ENCODE measurements at regions not wholly inside any gene's neighbourhood (a gene's known extent, or its start where the extent isn't known, plus 50 kb on each side); places are given as distances from the start of the nearest gene placed in this dataset.
"Not testable (repeated sequence)": the region's sequence is repeated elsewhere in the genome, so short reads cannot be mapped to it uniquely, and the experiment has no call there.

DNA sequence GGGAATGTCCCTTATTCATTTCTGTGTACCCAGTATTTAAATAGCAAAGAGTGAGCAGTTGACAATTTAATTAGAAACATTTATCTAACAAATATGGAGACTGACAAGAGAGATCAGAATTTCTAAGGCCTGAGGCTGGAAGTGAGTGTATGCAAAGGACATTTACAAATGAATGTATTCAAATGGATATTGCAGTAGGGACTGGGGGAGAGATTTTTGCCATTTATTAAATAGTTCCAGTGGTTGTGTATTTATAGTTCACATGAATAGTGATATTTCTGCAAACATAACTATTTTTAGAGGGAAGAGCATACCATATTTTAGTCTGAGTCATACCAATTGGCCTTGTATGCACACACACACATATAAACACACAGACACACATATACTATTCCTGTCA, 592.4 kb downstream of the GLUD2 start:
- no peak for DNase-seq (ENCODE audit: low spot score)

DNA sequence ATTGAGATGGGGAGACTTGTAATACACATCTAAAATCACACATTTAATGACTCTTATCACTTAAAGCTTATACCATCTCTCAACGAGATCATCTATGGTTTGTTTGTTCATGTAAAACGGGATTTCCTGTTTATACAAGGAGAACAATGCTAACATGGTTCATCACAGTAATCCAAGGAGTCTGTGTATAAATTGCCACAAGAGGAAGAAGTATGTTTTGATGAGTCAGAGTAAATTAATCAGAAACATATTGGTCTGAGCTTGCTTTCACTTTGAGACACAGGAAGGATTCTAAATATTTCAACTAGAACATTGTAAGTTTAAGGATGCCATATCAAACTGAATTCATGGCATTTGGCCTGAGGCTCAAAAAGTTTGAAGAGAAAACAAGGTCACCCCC, 594.1 kb downstream of the GLUD2 start:
- no peak for DNase-seq (ENCODE audit: low spot score)

DNA sequence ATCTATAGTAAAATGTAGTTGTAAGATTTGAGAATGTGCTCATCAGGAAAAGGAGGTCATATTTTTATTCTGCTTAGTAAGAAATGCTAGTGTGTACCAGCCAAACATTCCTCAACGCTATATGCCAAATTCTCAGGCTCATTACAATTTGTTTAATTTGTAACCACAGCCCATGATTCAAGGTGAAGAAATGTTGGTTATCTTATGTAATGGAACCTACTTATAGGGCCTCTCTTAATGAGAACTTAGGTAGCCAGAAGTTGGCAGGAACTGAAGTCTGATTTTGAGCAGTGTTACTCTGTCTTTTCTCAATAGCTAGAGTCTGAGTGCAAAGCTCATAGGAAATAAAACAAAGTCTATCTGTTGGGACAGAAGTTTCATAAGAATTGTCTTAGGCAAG, 595.0 kb downstream of the GLUD2 start:
- no peak for DNase-seq (ENCODE audit: low spot score)

DNA sequence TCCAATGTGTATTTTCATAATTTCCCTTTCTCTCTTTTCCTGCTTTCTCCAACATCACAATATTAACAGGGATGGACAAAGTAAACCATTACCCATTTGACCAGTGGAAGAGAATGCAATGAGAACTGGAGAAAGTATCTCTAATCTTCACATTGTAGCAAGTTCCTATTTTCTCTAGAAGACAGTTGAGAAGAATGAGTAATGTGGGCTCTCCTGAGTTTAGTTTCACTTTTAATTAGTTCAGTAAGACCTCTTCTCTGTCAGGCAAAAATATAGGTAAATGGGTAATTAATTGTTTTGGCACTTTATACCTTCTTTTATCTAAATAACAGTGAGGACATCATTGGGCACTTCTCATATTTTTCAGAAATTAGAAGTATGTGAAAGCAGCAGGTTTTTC, 602.0 kb downstream of the GLUD2 start:
- DNase-seq (ENCODE audit: low spot score) = no peak

DNA sequence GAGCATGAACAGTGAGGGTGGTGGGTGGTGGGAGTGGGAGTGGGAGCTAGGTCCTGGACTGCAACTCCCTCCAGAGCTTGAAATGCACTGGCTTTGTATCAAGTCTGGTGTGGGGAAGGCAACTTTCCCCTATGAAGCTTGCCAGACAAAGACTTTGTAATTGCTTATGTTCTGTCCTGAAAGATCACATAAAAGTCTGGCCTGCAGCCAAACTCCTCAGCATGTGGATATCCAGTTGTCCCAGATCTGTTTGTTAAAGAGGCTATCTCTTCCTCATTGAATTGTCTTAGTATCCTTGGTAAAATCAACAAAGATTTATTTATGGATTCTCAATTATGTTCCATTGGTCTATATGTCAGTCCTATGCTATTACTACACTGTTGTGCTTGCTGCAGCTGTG, 607.9 kb downstream of the GLUD2 start:
- no peak for DNase-seq (ENCODE audit: low spot score)

DNA sequence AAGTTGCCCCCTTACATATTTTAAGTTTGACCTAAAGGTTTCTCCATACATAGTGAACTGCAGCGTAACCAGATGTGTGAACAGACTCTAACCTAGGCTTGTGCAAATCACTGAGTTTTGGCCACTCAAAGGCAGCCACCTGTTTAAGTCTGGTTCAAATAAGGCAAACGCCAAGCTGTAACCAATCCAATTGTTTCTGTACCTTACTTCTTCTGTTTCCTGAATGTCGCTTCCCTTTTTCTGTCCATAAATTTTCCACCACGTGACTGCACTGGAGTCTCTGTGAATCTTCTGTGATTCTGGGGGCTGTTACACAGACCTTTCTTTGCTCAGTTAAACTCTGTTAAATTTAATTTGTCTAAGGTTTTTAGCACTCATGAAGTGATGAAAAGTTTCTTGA, 618.8 kb downstream of the GLUD2 start:
- no peak for DNase-seq (ENCODE audit: low spot score)

DNA sequence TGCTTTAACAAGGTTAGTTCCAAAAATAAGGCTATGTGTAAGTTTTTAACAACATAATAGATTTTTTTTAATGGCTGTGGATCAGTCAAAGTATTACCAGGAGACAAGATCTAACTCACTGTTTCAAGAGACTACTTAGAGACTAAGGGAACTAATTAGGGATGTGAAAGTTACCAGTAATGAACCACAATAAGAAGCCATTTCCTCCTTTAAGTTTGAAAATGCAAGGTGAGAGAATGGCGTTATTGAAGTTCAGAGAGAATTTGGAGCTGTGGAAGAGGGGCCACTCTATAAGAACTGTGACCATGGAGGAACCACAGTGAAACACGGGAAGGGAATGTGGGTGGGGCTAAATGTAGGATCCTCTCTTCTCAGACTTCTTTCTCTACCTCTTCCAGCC, 624.2 kb downstream of the GLUD2 start:
- no peak for DNase-seq (ENCODE audit: low spot score)

DNA sequence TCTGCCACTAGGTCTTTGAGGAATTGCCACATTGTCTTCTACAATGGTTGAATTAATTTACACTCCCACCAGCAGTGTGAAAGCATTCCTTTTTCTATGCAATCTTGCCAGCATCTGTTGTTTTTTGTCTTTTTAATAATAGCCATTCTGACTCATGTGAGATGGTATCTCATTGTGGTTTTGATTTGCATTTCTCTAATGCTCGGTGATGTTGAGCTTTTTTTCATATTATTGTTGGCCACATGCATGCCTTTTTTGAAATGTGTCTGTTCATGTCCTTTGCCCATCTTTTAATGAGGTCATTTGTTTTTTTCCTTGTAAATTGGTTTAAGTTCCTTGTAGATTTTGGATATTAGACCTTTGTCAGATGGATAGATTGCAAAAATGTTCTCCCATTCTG, 661.8 kb downstream of the GLUD2 start:
- not testable (repeated sequence) for DNase-seq (ENCODE audit: low spot score)

DNA sequence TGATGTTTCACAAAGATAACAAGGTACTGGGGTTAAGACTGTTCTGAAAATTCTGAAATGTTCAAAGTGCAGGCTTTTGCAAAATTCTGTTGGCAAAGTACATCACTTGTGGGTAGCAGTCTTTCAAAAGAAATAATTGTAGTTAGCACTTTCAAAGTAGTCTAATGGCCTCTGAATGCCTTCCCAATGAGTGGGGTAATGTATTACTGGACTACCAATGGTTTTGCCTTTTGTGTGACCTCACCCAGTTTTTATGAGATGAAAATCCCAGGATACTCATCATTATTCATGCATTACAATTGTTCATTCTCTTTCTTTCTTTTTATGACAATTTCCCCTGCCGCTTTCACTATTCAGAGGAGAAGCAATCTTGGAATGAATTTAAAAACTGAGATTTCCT, 686.1 kb downstream of the GLUD2 start:
- no peak for DNase-seq (ENCODE audit: low spot score)

DNA sequence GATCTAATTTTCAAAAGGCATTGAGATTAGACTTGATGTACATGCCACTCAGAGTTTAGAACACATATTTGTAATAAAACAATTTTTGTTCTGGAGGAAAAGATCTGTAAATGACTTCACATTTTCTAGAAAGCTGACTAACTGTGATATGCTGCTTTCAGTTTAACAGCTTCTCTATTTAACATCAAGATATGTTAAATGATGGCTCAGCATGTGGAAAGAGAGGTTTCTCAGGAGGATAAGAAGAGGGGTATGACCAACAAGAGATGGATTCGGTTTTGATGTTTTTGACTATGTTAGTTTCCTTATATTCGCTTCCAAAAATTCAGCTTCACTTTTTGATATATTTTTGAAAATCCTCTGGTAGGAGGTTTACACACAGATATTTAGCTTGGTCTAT, 698.7 kb downstream of the GLUD2 start:
- DNase-seq (ENCODE audit: low spot score) = no peak

DNA sequence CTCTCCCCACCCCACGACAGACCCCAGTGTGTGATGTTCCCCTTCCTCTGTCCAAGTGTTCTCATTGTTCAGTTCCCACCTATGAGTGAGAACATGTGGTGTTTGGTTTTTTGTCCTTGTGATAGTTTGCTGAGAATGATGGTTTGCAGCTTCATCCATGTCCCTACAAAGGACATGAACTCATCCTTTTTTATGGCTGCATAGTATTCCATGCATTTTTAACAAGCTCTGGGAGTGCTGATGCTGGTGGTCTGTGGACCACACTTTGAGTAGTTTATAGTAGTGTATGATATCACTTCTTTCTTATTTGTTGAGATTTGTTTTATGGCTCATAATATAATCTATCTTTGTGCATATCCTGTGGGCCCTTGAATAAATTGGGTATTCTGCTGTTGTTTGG, 706.2 kb downstream of the GLUD2 start:
- not testable (repeated sequence) for DNase-seq (ENCODE audit: low spot score)

DNA sequence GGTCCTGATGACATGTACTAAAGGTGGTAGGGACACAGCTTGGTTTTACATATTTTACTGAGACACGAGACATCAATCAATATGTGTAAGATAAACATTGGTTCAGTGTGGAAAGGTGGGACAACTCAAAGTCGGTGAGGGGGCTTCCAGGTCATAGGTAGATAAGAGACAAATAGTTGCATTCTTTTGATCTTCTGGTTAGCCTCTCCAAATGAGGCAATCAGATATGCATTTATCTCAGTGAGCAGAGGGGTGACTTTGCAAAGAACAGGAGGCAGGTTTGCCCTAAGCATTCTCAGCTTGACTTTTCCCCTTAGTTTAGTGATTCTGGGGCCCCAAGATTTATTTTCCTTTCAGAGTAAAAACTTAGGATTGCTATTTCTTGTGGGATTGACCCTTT, 706.9 kb downstream of the GLUD2 start:
- DNase-seq (ENCODE audit: low spot score) = no peak

DNA sequence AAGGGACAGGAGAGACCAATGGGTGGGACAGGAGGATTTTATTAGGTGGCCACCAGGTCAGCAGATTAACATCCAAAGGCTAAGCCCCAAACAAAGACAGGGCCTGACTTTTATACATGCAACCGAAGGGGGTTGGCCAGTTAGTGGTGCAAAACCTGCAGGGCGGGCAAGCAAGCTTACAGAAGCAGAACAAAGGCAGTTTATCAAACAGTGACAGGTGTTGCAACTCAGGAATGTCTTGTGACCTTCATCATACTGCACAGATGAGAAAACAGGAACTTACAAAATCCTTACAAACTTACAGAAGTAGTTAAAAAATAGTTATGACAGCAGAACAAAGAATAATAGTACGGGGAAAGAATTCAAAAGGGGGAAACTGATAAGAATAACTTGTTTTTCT, 708.1 kb downstream of the GLUD2 start:
- no peak for DNase-seq (ENCODE audit: low spot score)

DNA sequence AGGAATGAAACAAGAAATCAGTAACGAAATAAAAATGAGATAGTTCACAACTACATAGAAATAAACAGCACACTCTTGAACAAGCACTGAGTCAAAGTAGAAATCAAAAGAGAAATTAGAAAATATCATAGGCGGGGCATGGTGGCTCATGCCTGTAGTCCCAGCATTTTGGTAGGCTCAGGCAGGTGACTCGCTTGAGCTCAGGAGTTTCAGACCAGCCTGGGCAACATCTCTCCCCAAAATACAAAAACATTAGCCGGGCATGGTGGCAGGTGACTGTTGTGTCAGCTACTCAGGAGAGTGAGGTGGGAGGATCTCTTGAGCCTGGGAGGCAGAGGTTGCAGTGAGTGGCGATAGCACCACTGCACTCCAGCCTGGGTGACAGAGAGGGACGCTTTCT, 714.4 kb downstream of the GLUD2 start:
- no peak for DNase-seq (ENCODE audit: low spot score)

DNA sequence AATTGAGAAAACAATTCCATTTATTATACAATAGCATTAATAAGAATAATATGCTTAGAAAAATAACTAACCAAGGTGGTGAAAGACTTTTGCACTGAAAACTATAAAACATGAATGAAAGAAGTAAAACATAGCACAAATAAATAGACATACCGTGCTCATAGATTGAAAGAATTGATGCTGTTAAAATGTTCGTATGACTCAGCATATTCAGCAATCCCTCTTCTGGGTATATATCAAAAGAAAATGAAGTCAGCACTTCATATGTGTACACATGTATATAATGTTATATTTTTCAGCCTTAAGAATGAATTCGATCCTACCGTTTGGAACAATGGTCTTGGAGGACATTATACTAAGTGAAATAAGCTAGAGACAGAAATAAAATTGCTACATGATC, 716.3 kb downstream of the GLUD2 start:
- DNase-seq (ENCODE audit: low spot score) = no peak

DNA sequence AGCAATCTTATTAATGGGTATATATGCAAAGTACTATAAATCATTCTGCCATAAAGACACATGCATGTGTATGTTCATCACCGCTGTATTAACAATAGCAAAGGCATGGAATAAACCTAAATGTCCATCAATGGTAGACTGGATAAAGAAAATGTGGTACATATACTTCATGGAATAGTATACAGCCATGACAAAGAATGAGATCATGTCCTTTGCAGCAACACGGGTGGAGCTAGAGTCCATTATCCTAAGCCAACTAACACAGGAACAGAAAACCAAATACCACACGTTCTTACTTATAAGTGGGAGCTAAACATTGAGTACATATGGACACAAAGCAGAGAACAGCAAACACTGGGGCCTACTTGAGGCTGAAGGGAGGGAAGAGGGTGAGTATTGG, 720.8 kb downstream of the GLUD2 start:
- DNase-seq (ENCODE audit: low spot score) = not testable (repeated sequence)

DNA sequence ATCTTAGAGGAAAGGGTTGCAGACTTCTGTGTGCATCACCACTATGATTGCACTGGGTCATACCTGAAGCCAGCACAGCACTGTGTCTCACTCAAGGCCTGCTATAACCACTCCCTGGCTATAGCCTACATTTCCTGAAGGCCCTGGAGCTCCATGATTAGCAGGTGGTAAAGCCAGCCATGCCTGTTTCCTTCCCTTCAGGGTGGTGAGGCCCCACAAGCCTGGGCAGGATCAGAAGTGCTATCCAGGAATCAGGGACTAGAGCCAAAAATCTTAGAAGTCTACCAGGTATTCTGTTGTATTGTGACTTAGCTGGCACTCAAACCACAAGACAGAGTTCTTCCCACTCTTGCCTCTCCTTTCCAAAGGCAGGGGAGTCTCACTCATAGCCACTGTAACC, 734.6 kb downstream of the GLUD2 start:
- no peak for DNase-seq (ENCODE audit: low spot score)

DNA sequence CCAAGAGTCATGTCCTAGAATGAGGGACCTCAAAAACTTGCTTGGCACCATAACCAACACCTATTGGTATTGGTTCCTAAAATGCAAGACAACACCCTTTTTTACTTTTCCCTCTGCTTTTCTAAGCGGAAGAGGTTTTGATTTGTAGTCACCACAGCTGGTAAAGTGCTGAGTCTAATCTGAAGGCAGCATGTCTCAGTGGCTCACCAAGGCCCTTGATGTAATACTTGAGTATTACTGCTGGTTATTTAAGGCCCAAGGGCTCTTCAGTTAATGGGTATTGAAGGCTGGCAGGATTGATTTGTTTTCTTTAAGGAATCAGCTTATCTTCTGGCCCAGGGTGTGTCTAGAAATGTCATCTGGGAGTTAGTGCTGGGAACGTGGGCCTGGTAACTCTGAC, 735.1 kb downstream of the GLUD2 start:
- no peak for DNase-seq (ENCODE audit: low spot score)

DNA sequence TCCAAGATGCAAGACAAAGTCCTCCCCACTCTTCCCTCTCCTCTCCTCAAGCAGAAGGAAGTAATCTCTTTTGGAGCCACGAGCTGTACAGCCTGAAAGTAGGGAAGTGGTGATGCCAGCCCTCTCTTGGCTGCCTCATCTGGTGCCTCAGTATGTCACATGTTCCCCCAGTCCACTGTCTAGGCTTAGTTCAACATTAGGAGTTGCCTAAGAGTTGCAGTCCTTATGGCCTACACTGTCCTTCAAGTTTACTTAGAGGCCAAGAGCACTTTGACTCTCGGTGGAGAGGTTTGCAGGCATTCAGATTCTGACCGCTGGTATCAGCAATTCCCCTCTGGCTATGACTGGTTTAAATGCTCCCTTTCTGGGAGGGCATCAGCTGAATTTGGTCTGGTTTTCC, 735.6 kb downstream of the GLUD2 start:
- no peak for DNase-seq (ENCODE audit: low spot score)

DNA sequence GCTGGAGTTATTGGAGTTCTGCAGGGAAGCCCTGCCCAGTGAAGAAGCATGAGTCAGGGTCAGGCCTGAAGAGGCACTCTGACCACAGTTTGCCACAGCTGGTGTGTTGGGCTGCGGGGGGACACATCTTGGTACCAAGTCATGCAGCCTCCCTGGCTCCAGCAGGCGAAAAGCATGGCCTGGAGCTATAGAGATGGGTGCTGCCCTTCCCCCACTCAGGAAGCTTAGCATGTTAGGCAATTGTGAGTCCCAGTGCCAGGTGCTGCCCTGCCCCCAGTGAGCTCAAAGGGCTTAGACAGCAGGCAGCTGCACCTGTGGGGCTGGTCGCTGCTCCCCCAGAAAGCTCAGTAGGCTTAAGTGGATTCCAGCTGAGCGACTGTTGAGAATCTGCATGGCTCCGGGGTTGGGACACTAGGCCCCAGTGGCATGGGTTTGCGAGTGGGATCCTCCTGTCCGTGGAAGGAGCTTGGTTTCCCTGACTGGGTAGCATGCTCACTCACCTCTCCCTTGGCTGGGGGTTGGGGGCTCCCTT, 755.5 kb downstream of the GLUD2 start:
- no peak for DNase-seq (ENCODE audit: low spot score)

DNA sequence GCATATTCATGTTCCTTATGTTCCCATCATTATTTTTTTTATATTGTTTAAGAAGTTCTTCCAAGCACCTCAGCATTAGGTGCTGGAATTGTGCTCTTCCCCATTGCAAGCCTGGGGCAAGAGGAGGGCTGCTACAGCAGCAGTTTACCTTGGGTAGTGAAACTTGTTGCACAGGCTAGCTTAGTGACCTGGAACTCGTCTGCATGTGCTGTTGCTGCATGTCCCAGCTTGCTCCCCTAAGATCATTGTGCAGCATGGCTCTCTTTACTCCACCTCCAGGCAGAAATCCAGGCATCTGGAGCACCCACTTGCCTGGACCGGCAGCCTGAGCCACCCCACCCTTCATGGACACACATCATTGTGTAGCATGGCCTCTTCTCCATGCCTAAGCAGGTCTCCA, 776.0 kb downstream of the GLUD2 start:
- no peak for DNase-seq (ENCODE audit: low spot score)

DNA sequence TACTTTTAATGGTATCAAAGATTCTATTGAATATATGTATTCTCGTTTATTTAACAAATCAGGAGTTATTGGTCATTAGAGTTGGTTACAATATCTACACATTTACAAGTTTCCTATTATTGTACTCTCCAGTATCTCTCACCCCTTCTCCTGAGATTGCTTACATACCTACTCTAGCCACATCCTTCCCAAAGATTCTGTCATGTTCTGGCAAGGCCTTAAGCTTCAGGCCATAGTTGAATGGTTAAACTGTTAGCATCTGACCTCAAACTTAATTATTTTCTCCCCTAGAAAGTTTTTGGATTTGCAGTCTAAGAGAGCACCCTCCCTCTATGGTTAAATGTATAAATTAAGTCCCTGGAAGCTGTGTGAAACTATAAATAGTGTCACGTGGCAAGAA, 784.2 kb downstream of the GLUD2 start:
- no peak for DNase-seq (ENCODE audit: low spot score)

DNA sequence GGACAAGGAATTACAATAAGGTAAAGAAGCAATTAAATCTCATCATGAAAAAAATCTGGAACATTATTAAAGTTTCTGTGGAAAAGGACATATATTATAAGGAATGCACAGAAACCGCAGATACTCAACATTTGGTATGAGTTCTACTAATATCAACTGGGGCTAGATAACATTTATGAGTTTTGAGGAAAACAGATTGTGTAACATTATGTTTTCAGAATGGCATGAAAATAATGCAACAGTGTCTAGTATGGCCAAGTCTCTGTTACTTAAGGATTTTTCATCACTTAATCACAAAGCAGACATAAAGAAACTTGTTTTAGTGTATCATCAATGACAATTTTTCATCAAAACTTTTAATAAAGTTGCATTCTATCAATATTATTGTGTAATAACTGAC, 785.0 kb downstream of the GLUD2 start:
- no peak for DNase-seq (ENCODE audit: low spot score)

DNA sequence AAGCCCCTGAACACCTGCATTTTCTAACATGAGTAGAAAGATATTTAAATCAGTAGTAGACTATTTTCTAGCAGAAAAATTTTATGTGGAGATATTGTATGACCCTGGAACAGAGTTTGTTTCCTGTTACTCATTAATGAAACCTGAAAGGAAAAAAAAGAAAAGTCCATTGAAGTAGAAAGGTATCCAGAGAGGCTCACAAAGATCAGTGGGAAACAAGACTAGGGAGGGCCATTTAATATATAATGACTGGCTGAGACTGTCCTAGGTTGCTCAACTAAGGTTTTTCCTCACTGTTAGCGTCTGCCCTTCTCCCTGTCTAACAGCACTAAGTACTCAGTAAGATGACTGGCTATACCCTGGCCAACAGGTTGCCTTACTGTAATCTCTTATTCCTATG, 788.6 kb downstream of the GLUD2 start:
- no peak for DNase-seq (ENCODE audit: low spot score)
